Naive thymus-derived CD8-positive, alpha-beta T cell (primary cell): ENCODE measurements at regions not wholly inside any gene's neighbourhood (a gene's known extent, or its start where the extent isn't known, plus 50 kb on each side); places are given as distances from the start of the nearest gene placed in this dataset.

Experiments used
- ATAC-seq, 2 donors: fragments of 150-1000 bp; cut with Tn5 transposase in 1 of 2; sonication (Bioruptor Pico), chemical (Tn5 transposase) in 1 of 2; 1 replicate in 1 of 2; 2 replicates in 1 of 2; pipeline ENCODE4 v1.10.0; 2021; ENCODE audit warnings: mild to moderate bottlenecking in 2 of 2, moderate library complexity in 2 of 2
- POLR2A ChIA-PET: fragments of 350-600 bp; sonication (Branson Sonifier 250); formaldehyde crosslinking; loops from one replicate; lab custom pipeline; 2021; ENCODE audit warnings: antibody characterized with exemption; lab: Charles Lee
- DNase-seq, 10 donors: peaks; one replicate each; pipeline versions ENCODE4 v3.0.0 to v3.0.0-alpha.2; 2020 to 2022
- H3K27ac Mint-ChIP-seq, 10 donors: one replicate each; pipeline ENCODE4 v1.8.0; 2020 to 2022; ENCODE audit warnings: mild to moderate bottlenecking in 10 of 10, mixed read lengths in 10 of 10, moderate library complexity in 4 of 10, inconsistent platforms in 1 of 10
- H3K27me3 Mint-ChIP-seq, 5 donors: one replicate each; pipeline ENCODE4 v1.8.0; 2021 to 2022; ENCODE audit warnings: mixed read lengths in 5 of 5
- H3K36me3 Mint-ChIP-seq, 3 donors: one replicate each; pipeline ENCODE4 v1.8.0; 2020 to 2022; ENCODE audit warnings: mixed read lengths in 3 of 3, mild to moderate bottlenecking in 2 of 3, inconsistent platforms in 1 of 3
- H3K4me1 Mint-ChIP-seq, 4 donors: one replicate each; pipeline ENCODE4 v1.8.0; 2021 to 2022; ENCODE audit warnings: mixed read lengths in 4 of 4
- H3K4me3 Mint-ChIP-seq, 10 donors: one replicate each; pipeline ENCODE4 v1.8.0; 2020 to 2022; ENCODE audit warnings: mild to moderate bottlenecking in 10 of 10, mixed read lengths in 10 of 10, moderate library complexity in 6 of 10, inconsistent platforms in 1 of 10
- H3K9me3 Mint-ChIP-seq, 9 donors: one replicate each; pipeline ENCODE4 v1.8.0; 2020 to 2022; ENCODE audit warnings: mixed read lengths in 9 of 9, mild to moderate bottlenecking in 3 of 9, inconsistent platforms in 1 of 9, moderate library complexity in 1 of 9

DNA sequence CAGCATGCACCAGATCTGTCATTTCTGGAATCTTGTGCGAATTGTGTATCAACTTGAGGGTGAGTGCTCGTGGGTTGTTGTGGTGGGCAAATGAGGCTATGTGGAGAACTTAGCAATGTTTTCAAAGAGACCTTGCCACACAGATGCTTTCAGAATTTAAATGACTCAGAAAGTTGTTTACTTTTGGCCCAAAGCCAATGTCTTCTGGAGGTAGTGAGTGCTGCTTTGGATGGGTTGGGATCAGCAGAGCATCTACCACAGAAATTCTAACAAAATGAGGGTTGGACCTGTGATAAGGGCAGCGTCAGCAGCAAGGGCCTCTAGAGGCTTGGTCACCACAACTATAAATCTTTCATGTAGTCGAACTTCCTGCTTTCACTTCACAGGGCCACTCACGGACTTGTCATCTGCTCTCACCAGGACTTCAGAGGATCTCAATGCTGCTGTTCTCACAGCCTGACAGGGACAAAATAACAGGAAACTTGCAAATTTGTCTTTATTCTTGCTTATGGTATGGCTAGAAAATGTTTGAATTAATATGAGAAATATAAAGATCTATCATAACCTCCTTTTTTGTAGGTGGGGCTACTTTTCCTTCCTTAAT lies 111.4 kb downstream of the DACT1 start:
- Mint-ChIP-seq H3K36me3 (no peaks in the 10 kb centered on the region), H3K27me3 (peaks cover 0 to 8% (median 2%) of the 10 kb centered on the region in 5 donors), H3K4me3 (peak overlapping the region in 5 of 10 donors; percentile 13 to 76 (median 50)), H3K27ac (peak overlapping the region in 3 of 10 donors; percentile 3 to 54 (median 51)), H3K9me3 (no peaks in the 10 kb centered on the region), H3K4me1 (peaks cover 5 to 26% (median 10%) of the 10 kb centered on the region in 4 donors)
- peak in 2 of 10 donors; percentile 10 to 16 for DNase-seq
- POLR2A ChIA-PET = no interaction called here
- ATAC-seq = peak in 1 of 2 donors; percentile 52

GRCh38 chr14:58750321-58751269 lies 112.8 kb downstream of the DACT1 start:
- Mint-ChIP-seq H3K27ac (no peak overlapping the region), H3K4me1 (peaks cover 5 to 26% (median 10%) of the 10 kb centered on the region in 4 donors), H3K9me3 (no peaks in the 10 kb centered on the region), H3K36me3 (no peaks in the 10 kb centered on the region), H3K4me3 (no peak overlapping the region), H3K27me3 (peaks cover 0 to 8% (median 2%) of the 10 kb centered on the region in 5 donors)
- POLR2A ChIA-PET = no interaction called here
- ATAC-seq (no peak), DNase-seq (no peak)

- no peak for DNase-seq
- H3K27ac Mint-ChIP-seq = no peak overlapping the region
- H3K36me3 Mint-ChIP-seq = no peaks in the 10 kb centered on the region
- POLR2A ChIA-PET = no interaction called here
- ATAC-seq = no peak
- H3K4me1 Mint-ChIP-seq = peaks cover 5 to 26% (median 10%) of the 10 kb centered on the region in 4 donors
- H3K4me3 Mint-ChIP-seq = no peak overlapping the region
- H3K9me3 Mint-ChIP-seq = no peaks in the 10 kb centered on the region
- peaks cover 0 to 8% (median 2%) of the 10 kb centered on the region in 5 donors for H3K27me3 Mint-ChIP-seq
Observed at GRCh38 chr14:58751788-58752187, 114.0 kb downstream of the DACT1 start.

GRCh38 chr14:58752289-58752688 lies 114.5 kb downstream of the DACT1 start:
- ATAC-seq (no peak), DNase-seq (no peak)
- H3K27me3 Mint-ChIP-seq = peaks cover 0 to 8% (median 2%) of the 10 kb centered on the region in 5 donors
- no peak overlapping the region for H3K4me3 Mint-ChIP-seq
- no peak overlapping the region for H3K27ac Mint-ChIP-seq
- POLR2A ChIA-PET = no interaction called here
- H3K9me3 Mint-ChIP-seq = no peaks in the 10 kb centered on the region
- H3K4me1 Mint-ChIP-seq = peaks cover 5 to 22% (median 10%) of the 10 kb centered on the region in 4 donors
- H3K36me3 Mint-ChIP-seq = no peaks in the 10 kb centered on the region

DNA sequence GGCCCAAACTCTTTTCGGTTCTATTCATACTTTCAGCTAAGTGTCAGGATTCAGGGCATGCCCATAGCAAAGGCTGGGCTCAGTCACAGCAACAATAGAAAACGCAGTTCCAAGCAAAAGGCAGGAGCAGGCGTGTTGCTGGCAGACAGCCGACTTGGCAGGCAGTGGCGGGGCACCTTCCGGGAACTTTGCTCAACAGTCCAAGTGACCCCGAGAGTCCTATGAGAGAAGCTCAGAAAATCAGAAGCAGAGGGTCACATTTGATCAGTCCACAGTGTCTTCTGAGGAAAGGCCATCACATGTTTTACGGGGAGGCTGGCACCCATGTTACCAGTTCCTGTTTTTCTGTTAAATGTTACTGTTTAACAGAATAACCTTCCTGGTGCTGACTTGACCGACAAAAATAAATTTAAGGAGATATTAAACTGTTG lies 115.0 kb downstream of the DACT1 start:
- Mint-ChIP-seq H3K4me1 (peaks cover 5 to 22% (median 10%) of the 10 kb centered on the region in 4 donors), H3K36me3 (no peaks in the 10 kb centered on the region), H3K4me3 (no peak overlapping the region), H3K9me3 (no peaks in the 10 kb centered on the region), H3K27ac (no peak overlapping the region), H3K27me3 (peaks cover 0 to 8% (median 2%) of the 10 kb centered on the region in 5 donors)
- ATAC-seq = no peak
- DNase-seq = no peak
- POLR2A ChIA-PET = no interaction called here

- Mint-ChIP-seq H3K36me3 (no peaks in the 10 kb centered on the region), H3K4me1 (peaks cover 0 to 8% (median 1%) of the 10 kb centered on the region in 4 donors), H3K27me3 (peaks cover 0 to 8% (median 2%) of the 10 kb centered on the region in 5 donors), H3K4me3 (no peak overlapping the region), H3K9me3 (no peaks in the 10 kb centered on the region), H3K27ac (no peak overlapping the region)
- POLR2A ChIA-PET = no interaction called here
- DNase-seq (no peak), ATAC-seq (no peak)
Observed at GRCh38 chr14:58755031-58755925, 117.5 kb downstream of the DACT1 start.

GRCh38 chr14:58760121-58760520 lies 122.4 kb downstream of the DACT1 start:
- Mint-ChIP-seq H3K9me3 (no peaks in the 10 kb centered on the region), H3K27ac (no peak overlapping the region), H3K27me3 (no peaks in the 10 kb centered on the region), H3K4me3 (no peak overlapping the region), H3K4me1 (no peaks in the 10 kb centered on the region), H3K36me3 (no peaks in the 10 kb centered on the region)
- POLR2A ChIA-PET = no interaction called here
- no peak for DNase-seq
- ATAC-seq = no peak

- POLR2A ChIA-PET = no interaction called here
- DNase-seq = no peak
- no peak overlapping the region for H3K27ac Mint-ChIP-seq
- no peaks in the 10 kb centered on the region for H3K27me3 Mint-ChIP-seq
- H3K4me1 Mint-ChIP-seq = no peaks in the 10 kb centered on the region
- no peaks in the 10 kb centered on the region for H3K9me3 Mint-ChIP-seq
- no peak for ATAC-seq
- no peaks in the 10 kb centered on the region for H3K36me3 Mint-ChIP-seq
- H3K4me3 Mint-ChIP-seq = no peak overlapping the region
Observed at GRCh38 chr14:58762629-58763028, 124.9 kb downstream of the DACT1 start.

DNA sequence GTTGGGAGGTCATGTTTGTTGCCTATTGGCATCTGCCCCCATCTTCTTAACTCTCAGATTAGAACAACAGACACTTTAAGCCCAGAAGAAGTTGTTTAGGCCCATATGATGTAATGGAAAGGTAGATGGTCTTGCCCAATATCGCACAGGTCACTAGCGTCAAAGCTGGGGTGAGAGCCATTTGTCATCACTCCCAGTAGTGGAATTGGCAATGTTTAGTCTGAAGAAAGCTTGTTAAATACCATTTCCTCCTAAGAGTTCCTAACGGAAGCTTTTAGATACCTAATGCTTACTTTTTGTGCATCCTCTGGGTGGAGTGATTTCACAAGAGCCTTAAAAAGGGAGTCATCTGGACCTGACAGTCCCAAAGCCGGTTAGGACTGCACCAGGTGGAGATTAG lies 125.4 kb downstream of the DACT1 start:
- Mint-ChIP-seq H3K9me3 (no peaks in the 10 kb centered on the region), H3K4me1 (no peaks in the 10 kb centered on the region), H3K4me3 (no peak overlapping the region), H3K27me3 (no peaks in the 10 kb centered on the region), H3K27ac (no peak overlapping the region), H3K36me3 (no peaks in the 10 kb centered on the region)
- POLR2A ChIA-PET = no interaction called here
- no peak for DNase-seq
- no peak for ATAC-seq

- no peak for DNase-seq
- no peak overlapping the region for H3K4me3 Mint-ChIP-seq
- H3K9me3 Mint-ChIP-seq = no peaks in the 10 kb centered on the region
- H3K36me3 Mint-ChIP-seq = no peaks in the 10 kb centered on the region
- no peak overlapping the region for H3K27ac Mint-ChIP-seq
- POLR2A ChIA-PET = no interaction called here
- H3K4me1 Mint-ChIP-seq = no peaks in the 10 kb centered on the region
- no peaks in the 10 kb centered on the region for H3K27me3 Mint-ChIP-seq
- ATAC-seq = no peak
Observed at GRCh38 chr14:58765418-58765831, 127.7 kb downstream of the DACT1 start.

- no peak for DNase-seq
- Mint-ChIP-seq H3K27ac (no peak overlapping the region), H3K4me1 (no peaks in the 10 kb centered on the region), H3K36me3 (no peaks in the 10 kb centered on the region), H3K9me3 (no peaks in the 10 kb centered on the region), H3K27me3 (no peaks in the 10 kb centered on the region), H3K4me3 (no peak overlapping the region)
- POLR2A ChIA-PET = no interaction called here
- ATAC-seq = no peak
Observed at GRCh38 chr14:58765843-58766242, 128.1 kb downstream of the DACT1 start.

- Mint-ChIP-seq H3K9me3 (no peaks in the 10 kb centered on the region), H3K4me3 (no peak overlapping the region), H3K36me3 (no peaks in the 10 kb centered on the region), H3K27ac (no peak overlapping the region), H3K4me1 (no peaks in the 10 kb centered on the region), H3K27me3 (peaks cover 0 to 7% (median 3%) of the 10 kb centered on the region in 5 donors)
- ATAC-seq = no peak
- POLR2A ChIA-PET = no interaction called here
- DNase-seq = no peak
Observed at GRCh38 chr14:58769011-58769643, 131.4 kb downstream of the DACT1 start.
